NCI-H187 (cell line): ENCODE measurements at regions not wholly inside any gene's neighbourhood (a gene's known extent, or its start where the extent isn't known, plus 50 kb on each side); places are given as distances from the start of the nearest gene placed in this dataset.
A peak's percentile ranks its signal among the peaks of the same experiment; 100 is the strongest.

Source experiments
- DNase-seq, 2 experiments: peaks; one replicate each; lab custom pipeline; 2025; lab: John Stamatoyannopoulos, UW

DNA sequence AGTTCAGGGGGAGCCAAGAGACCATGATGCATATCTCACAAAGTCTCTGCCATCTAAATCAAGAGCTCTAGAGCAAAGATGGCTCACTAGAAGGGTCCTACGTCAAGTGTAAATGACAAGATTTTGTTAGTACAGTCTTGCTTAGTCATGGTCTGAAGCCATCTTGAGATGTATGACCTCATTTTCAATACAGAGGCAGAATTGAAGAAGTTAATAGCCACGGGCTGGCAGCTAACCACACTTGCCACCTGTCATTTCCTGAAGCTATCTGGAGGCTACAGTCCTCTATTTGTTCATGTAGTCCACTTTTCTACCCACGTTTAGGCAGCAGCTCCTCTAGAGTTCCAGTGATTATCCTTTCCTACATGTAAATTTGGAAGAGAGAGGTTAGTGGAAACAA is 231.7 kb upstream of the CDH12 start:
- DNase-seq = peak; percentile 27 to 64

DNA sequence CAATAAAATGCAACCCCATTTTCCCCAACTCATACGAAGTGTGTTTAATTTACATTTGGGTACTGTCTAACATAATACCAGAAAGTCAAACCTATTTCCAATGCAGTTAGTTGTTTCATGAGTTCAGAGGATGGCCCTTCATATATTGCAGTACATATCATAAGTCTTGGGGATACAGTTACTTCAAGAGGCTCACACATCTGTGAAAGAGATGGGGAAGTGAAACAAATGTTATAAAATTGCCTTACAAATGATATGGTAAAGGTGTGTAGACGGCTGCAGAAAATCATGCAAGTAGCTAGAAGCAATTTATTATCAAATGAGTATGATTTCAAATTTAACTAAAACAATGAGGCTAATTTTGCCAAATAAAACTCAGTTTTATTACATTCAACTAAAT is 219.0 kb upstream of the CDH12 start:
- no peak for DNase-seq

DNA sequence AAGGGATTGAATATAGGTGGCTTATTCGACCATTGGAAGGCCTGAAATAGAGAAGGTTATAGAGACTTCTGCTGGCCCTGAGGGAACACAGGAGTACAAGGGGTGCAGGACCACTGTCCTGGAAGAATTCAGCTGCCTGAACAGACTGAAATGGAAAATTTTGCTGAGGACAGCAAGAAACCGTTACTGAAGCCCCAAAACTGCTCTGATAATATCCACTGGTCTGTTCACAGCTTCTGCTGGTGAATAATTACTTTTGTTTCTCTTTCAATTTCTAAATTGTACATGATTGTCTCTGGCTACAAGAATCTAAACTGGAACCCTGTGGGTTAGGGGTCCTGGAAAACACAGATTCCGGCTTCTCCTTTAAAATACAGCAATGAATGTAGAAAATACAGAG is 218.5 kb upstream of the CDH12 start:
- DNase-seq = no peak

DNA sequence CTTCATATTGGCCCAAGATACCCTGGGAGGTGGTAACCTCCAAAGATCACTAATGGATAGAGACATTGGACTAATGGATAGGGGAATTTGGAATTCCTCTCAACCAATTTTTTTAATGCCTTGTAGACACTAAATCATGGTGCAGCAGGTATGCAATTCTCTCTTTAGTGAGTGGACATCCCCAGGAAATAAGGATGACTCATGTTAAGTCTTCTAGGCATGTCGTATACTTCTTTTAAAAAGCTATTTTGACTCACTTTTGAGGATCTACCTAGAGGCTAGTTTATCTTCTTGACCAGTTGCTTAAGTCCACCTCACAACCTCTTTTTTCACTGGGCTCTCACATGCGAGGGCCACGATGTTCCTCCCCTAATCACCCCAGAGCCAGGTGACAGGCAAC is 211.6 kb upstream of the CDH12 start:
- DNase-seq = no peak

DNA sequence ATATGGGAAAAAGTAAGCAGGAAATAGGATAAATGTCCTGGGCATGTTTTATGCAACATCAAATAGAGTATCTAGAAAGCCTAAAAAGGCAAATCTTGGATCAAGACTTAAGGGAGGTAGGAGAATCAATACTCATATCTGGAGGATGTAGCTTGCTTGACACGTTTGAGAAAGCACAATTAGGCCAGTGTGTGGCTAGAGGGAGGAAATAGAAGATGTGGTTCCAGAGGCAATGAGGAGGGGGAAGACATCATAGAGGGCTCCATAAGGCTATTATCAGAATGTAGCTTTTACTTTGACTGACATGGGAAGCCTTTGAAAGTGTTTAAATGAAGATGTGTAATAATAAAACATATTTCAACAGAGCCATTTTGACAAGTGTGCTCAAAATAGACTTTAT is 200.7 kb upstream of the CDH12 start:
- no peak for DNase-seq

DNA sequence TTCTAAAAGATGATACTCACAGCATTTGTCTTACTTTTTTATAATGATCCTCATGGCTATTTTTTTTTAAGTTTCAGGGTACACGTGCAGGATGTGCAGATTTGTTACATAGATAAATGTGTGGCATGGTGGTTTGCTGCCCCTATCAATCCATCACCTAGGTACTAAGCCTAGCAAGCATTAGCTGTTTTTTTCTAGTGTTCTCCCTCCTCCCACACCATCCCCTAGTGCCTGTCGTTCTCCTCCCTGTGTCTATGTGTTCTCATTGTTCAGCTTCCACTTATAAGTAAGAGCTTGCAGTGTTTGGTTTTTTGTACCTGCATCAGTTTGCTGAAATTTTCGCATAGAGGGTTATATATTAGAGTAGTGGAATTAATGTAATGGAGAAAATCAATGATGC is 189.1 kb upstream of the CDH12 start:
- no peak for DNase-seq

DNA sequence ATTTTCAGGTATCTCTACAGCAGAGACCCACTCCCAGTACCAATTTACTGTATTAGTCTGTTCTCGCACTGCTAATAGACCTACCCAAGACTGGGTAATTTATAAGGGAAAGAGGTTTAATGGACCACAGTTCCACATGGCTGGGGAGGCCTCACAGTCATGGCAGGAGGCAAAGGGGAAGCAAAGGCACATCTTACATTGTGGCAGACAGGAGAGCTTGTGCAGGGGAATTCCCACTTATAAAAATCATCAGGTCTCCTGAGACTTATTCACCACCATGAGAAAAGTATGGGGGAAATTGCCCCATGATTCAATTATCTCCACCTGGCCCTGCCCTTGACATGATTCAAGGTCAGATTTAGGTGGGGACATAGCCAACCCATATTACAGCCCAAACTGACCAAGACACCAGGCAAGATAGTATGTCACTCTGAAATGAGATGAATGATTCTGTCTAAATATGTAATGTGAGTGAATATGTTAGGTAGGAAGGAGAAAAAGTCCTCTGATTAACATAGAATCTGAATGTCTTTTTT is 182.5 kb upstream of the CDH12 start:
- DNase-seq = no peak

DNA sequence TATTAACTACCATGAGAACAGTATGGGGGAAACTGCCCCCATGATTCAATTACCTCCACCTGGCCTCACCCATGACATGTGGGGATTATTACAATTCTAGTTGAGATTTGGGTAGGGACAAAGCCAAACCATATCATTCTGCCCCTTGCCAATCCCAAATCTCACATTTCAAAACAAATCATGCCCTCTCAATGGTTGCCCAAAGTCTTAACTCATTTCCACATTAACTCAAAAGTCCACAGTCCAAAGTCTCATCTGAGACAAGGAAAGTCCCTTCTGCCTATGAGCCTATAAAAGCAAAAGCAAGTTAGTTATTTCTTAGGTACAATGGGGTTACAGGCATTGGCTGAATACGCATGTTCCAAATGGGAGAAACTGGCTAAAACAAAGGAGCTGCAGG is 180.7 kb upstream of the CDH12 start:
- DNase-seq = no peak

DNA sequence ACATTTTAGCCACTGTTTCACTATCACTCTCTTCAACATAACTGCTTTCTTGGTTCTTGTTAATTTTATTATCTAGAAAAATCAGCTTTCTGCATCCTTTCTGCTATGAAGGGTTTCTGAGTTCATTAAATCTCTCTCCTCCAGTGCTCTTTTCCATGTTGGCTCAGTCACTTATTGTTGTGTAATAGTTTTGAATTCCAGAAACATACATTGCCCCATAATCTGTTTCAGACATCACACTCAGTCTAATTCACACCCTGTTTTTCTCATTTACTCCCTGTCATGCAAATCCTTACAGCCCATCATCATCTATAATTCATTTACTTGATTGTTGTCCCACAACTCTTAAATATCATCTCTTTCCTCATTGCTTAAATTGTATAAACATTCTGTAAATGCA is 176.1 kb upstream of the CDH12 start:
- DNase-seq = no peak

DNA sequence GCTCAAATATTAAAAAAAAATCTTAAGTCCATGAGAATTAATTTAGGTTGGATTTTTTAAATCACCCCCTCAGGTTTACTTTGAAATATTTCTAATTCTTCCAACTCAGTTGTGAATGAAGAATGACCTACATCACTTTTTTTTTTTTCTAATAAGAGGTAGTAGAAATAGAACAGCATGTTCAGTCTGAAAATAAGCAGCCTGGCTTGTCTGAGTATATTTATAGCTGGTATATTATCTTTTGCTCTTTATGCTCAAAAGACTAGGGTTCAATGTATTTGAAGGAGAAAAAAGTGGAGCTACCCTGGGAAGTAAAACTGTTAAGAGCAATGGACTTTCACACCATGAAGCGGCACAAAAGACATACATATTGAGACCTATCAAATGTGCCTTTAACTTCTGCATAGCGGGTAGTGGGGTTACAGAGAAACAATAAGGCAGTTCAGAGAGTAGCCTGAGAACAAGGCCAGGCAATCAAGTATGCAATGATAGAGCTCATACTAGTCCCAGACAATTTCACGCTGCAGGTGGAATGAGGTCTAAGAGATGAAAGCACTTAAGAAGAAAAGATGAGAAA is 175.4 kb upstream of the CDH12 start:
- DNase-seq = no peak

DNA sequence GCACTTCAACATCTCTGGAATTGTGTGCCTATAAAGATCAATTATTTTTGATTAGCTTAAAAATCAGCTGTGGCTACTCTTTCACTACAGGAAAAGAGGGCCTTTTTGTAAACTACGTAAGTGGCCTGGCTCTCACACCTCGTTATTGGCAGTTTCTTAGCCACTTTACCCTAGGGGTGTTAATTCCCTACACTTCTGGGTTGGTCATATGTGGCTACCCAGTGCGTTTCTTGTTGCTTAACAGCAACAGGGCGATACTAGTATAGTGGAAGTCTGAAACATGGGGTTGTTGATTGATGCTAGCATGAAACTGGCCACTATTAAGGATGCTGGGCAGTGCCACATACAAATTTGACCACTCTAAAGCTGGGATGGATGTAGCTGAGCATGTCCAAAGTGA is 174.7 kb upstream of the CDH12 start:
- no peak for DNase-seq

DNA sequence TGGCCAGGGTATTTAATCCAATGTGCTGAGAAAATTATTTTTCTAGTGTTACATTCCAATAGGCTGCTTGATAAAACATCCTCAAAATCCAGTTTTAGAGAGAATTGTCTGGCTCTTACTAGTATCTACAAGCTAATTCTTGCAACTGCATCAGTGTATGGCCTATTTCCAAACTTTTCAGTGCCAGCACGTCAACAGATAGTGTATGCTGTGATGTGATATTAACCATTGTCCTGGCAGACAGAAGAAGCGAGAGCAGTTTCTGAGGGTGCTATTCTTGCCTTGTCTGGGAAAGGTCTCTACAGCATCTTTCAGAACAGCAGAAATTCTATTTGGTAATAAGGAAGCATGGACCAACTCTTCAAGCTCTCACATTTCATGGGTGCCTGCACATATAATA is 174.2 kb upstream of the CDH12 start:
- DNase-seq = no peak

DNA sequence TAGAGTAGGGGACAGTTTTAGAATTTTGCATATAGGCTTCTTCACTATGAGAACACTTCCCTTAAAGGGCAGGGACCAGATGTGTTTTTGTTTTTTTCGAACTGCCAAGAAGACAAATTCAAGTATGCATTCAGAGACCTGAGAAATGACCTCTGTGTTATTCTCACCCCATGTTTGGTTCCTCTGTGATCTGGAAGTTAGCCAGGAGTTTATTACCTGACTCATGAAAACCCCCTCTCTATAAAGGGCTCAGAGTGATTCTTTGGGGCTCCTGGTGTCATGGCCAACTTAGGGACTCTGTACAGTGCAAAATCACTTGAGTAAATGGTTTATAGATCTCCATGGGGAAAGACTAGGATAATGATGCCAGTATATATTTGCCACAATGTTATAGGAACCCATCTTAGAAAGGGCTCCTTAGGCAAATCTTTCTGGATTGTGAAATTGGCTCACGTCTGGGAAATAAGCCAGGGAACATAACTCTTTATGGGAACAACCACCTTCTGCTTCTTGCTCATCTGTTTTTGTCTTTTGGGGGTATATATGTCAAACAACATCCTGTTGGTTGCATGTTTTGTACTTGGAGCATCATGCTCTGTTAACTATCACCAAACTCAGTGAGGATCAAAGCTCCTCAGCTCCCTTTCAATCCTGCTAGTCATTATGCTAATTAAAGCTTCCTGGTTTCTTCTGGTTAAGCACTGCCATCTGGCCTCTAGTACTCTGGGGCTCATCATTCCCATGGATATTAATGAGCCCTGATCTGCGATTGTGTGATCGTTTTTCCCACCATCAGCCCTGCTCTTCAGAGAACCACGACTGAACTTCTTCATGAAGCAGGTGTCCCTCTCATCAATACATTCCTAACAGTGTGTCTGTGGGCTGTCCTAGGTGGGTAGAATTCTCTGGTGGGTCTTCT is 173.4 kb upstream of the CDH12 start:
- DNase-seq = no peak

DNA sequence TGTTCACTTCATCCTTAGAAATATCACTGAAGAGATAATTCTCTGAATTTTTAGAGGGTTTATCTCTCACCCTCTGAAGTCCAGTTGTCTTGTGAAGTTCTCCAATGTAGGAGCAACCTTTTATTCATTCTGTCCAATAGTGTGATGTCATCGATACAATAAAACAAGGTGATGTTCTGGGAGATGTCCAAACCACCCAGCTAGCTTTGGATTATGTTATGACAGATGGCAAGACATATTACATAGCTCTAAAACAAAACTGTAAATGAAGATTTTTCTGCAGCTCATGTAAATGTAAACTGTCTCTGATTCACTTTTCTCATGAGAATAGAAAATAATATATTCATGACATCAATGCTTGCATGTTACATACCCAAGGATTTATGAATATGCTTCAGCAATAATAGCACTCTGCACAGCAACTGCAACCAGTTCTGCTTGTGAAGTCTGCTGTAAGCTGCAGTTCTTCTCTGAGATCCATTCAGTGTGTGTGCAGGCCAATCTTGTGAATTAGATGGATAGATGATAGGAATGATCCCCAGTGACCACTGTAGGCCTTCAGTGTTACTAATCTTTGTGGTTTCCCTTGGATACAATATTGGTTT is 172.6 kb upstream of the CDH12 start:
- DNase-seq = no peak

DNA sequence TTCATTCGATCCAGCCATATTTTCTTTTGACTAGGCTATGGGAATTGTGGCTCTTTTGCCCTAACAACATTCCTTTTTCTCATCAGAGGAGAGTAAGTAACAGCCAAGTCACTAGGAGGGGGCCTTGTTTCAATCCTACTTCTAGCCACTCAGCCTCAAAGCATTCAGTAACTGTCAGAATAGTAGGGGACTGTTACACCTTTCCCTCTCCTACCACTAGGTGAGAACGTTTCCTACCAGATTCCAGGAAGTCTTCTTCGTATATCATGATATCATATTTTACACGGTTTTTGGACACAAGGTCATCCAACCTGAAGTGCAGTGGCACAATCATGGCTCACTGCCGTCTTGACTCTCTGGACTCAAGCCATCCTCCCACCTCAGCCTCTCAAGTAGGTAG is 171.3 kb upstream of the CDH12 start:
- DNase-seq = no peak

DNA sequence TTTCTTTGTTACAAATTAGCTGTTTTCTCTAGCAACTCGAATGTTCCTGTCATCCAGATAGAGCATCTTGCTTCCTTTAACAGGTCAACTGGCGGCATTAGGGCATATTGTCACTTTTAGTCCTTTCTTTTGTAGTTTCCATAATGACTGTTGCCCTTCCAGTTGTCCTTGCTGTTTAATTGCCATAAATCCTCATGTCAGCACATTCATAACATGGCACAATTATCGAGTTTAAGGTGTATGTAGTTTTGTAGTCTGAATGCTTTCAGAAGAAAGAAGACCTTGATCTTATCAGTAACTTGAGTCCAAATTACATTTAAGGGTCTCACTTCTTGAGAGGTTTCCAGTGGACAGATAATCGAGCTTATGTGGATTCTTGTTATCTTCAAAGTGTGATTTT is 161.7 kb upstream of the CDH12 start:
- DNase-seq = no peak

DNA sequence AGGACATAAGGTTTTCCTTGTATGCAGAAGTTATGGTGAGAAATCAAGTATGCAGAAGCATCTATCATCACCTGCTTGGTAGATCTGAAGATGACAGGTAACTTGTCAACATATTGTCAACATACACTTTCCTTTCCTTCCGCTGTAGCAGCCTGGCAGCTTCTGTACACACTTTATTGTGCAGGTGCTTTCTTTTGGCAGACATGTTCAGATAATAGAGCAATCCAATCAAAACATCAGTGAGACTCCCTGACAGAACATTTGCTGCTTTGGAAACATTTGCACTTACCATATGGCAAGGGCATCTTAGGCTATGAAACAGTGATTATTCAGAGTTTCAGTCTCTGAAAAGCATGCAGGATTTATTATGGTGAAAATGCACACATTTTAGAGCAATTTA is 161.1 kb upstream of the CDH12 start:
- DNase-seq = no peak

DNA sequence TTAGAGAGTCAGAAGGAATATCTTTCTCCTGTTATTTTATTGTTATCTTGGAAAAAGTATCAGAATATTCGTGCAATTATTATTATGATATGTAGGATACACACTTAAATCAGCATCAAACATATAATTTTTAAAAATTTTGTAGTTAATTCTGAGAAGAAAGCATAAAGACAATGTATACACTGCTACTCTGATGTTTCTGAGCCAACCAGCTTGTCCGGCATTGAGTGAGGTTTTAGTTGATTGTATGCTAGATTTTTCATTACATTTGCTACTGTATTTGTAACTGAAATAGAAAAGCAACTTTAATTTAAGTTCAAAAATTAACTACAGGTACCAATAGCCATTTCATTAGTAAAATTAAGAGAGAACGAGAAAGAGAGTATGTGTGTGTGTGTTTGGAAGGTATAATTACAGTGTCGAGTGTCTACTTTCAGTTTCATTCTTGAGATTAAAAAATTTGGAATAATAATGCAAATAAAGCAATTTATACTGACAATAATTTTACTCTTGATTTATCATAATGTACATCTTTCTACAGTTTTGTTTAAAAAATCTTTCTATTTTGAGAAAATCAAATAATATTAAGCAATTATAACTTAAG is 160.4 kb upstream of the CDH12 start:
- no peak for DNase-seq

DNA sequence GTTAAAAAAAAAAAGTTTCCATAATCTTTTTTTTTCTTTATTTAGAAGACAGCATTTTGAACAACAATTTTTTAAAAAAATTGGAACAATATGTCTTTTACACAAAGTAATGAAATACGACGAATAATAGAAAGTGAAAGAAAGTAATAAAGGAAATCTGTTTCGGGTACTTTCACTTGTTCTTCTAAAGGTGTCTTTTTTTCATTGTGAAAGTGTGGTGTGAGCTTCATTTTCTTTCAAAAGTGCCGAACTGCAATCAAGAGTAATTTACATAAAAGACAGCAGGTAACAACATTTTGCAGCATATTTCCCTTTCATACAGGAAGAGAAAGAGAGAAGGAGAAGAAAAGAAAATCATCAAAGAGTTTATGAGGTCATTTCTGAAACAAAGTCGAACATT is 159.7 kb upstream of the CDH12 start:
- no peak for DNase-seq

DNA sequence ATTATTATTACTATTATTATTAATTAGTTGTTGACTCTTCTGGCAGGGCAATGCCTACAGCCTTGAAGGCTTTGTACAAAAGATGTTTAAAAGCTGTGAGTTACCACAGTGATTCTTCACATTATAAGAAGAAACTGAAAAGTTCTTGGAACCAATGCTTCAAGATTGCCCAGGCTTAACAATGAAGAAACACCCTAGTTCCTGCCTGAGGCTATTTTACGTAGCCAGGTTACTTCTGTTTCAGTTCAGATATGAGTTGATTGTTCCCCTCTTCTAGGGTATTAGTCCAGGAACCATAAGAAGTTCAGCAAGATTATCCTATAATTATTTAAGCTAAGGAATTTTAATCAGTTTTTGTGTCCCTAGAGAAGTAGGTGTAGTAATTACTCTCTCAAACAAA is 154.6 kb upstream of the CDH12 start:
- DNase-seq = no peak

DNA sequence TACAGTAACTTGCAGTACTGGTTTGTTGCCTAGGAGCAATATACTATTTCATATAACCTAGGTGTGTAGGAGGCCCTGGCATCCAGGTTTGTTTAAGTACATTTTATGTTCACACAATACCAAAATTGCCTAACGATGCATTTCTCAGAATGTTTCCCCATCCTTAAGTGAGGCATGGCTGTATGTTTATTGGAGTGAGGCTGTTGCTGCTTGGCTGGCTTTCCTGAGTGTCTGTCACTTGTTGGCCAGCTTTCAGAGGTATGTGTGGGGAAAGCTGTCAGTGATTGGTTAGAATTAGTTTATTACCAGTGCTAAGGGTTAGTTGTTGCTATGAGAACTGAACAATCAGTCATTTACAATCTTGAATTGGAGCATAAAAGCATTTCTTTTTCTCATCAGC is 154.1 kb upstream of the CDH12 start:
- no peak for DNase-seq

DNA sequence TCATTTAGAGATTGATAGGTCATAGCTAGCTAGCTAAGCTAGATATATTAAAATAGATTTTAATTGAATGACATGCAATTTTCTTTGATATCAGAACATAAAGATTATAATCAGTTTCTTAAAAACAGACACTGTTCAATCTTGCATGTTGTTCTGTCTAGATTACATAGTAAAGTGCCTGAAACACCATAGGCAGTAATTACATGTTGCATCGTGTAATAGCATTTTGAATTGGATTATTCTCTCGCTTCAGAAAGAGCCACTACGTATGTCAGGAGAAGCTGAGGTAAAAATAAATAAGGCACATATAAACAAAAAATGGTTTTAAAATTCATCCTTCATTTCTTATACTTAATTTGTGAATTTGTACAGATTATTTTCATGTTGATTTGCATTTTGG is 148.0 kb upstream of the CDH12 start:
- no peak for DNase-seq

DNA sequence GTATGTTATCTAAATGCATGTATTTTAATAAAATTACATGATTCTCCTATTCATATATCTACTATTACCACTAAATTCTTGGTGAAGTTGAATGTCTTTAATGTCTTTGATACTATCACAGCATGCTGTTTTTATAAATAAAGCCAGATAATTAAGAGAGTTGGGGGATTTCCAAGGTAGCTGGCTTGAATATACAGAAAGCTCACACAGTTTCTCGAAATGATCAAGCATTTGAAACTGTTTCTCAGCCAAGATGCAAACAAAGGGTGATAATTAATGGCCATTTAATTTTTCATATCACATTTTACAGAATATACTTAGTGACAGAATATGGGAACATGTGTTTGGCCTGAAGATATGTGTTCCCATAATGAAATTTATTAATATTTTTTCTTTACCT is 145.6 kb upstream of the CDH12 start:
- no peak for DNase-seq
